BJ (cell line): ENCODE measurements at regions not wholly inside any gene's neighbourhood (a gene's known extent, or its start where the extent isn't known, plus 50 kb on each side); places are given as distances from the start of the nearest gene placed in this dataset.
"Not testable (repeated sequence)": the region's sequence is repeated elsewhere in the genome, so short reads cannot be mapped to it uniquely, and the experiment has no call there.

Experiments
- CTCF ChIA-PET: fragments of 350-600 bp; formaldehyde crosslinking; extraction: SDS; loops from one replicate; lab custom pipeline; 2021; ENCODE audit warnings: antibody characterized with exemption, inconsistent platforms; lab: Yijun Ruan, JAX
- POLR2A ChIA-PET: fragments of 300-600 bp; sonication (Branson Sonifier 250); formaldehyde crosslinking; extraction: SDS; loops from one replicate; lab custom pipeline; 2021; ENCODE audit warnings: antibody characterized with exemption; lab: Charles Lee
- DNase-seq: peaks from one replicate; pipeline ENCODE4 v3.0.0-alpha.2; 2011; ENCODE audit warnings: low read depth
- H3K27me3 ChIP-seq: 2 replicates; pipeline ENCODE4 v1.6.0; 2011; ENCODE audit warnings: low read length; ENCODE audit not compliant: control insufficient read depth, insufficient read depth
- H3K36me3 ChIP-seq: 2 replicates; pipeline ENCODE4 v1.5.1; 2011; ENCODE audit warnings: low read length; ENCODE audit not compliant: control insufficient read depth, insufficient read depth
- H3K4me3 ChIP-seq: 2 replicates; pipeline ENCODE4 v1.5.1; 2011; ENCODE audit warnings: low read depth, mild to moderate bottlenecking, control low read depth, low read length
- CTCF ChIP-seq: IDR thresholded peaks from 2 replicates; pipeline ENCODE4 v1.5.1; 2011; ENCODE audit warnings: low read depth, mild to moderate bottlenecking, control low read depth, inconsistent platforms, low read length, moderate library complexity; ENCODE audit not compliant: insufficient read depth

- Histone ChIP-seq H3K4me3 (no peak overlapping the region), H3K36me3 (no peaks in the 10 kb centered on the region), H3K27me3 (no peaks in the 10 kb centered on the region)
- DNase-seq = no peak
- ChIA-PET CTCF (no interaction called here), POLR2A (no interaction called here)
- no peak for TF ChIP-seq CTCF
Measured at GRCh38 chr4:66284991-66285451, 614.7 kb upstream of the EPHA5 start.

- ChIA-PET POLR2A (no interaction called here), CTCF (no interaction called here)
- Histone ChIP-seq H3K36me3 (no peaks in the 10 kb centered on the region), H3K27me3 (no peaks in the 10 kb centered on the region), H3K4me3 (no peak overlapping the region)
- no peak for TF ChIP-seq CTCF
- no peak for DNase-seq
Measured at GRCh38 chr4:66279084-66279483, 608.8 kb upstream of the EPHA5 start.

GRCh38 chr4:66275411-66276038 lies 605.2 kb upstream of the EPHA5 start:
- no peak for TF ChIP-seq CTCF
- H3K36me3 ChIP-seq = no peaks in the 10 kb centered on the region
- DNase-seq = peak; percentile 18
- no peaks in the 10 kb centered on the region for H3K27me3 ChIP-seq
- CTCF ChIA-PET = no interaction called here
- H3K4me3 ChIP-seq = no peak overlapping the region
- POLR2A ChIA-PET = no interaction called here

- no peak for TF ChIP-seq CTCF
- POLR2A ChIA-PET = no interaction called here
- Histone ChIP-seq H3K36me3 (no peaks in the 10 kb centered on the region), H3K27me3 (no peaks in the 10 kb centered on the region), H3K4me3 (no peak overlapping the region)
- CTCF ChIA-PET = no interaction called here
- DNase-seq = no peak
Measured at GRCh38 chr4:66273110-66273509, 602.8 kb upstream of the EPHA5 start.

GRCh38 chr4:66270356-66270755 lies 600.1 kb upstream of the EPHA5 start:
- CTCF ChIA-PET, POLR2A ChIA-PET, H3K27me3 ChIP-seq, H3K4me3 ChIP-seq, DNase-seq, H3K36me3 ChIP-seq: not testable (repeated sequence)

- H3K27me3 ChIP-seq, H3K36me3 ChIP-seq, DNase-seq, CTCF ChIA-PET, H3K4me3 ChIP-seq, POLR2A ChIA-PET: not testable (repeated sequence)
Measured at GRCh38 chr4:66266554-66266953, 596.3 kb upstream of the EPHA5 start.
